ENCODE measurements at regions not wholly inside any gene's neighbourhood (a gene's known extent, or its start where the extent isn't known, plus 50 kb on each side); places are given as distances from the start of the nearest gene placed in this dataset.

- TF ChIP-seq POLR2A (IDR thresholded peaks at IDR 0.05) = no peak
- TF ChIP-seq, protein P1, sequence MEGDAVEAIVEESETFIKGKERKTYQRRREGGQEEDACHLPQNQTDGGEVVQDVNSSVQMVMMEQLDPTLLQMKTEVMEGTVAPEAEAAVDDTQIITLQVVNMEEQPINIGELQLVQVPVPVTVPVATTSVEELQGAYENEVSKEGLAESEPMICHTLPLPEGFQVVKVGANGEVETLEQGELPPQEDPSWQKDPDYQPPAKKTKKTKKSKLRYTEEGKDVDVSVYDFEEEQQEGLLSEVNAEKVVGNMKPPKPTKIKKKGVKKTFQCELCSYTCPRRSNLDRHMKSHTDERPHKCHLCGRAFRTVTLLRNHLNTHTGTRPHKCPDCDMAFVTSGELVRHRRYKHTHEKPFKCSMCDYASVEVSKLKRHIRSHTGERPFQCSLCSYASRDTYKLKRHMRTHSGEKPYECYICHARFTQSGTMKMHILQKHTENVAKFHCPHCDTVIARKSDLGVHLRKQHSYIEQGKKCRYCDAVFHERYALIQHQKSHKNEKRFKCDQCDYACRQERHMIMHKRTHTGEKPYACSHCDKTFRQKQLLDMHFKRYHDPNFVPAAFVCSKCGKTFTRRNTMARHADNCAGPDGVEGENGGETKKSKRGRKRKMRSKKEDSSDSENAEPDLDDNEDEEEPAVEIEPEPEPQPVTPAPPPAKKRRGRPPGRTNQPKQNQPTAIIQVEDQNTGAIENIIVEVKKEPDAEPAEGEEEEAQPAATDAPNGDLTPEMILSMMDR (IDR thresholded peaks at IDR 0.05) = no peak
These were observed 131.1 kb upstream of the ABCB5 start for GRCh38 chr7:20484356-20484755.

Measured in adrenal gland (tissue), 5 donors.